Pancreas (tissue), 10 donors: ENCODE measurements at regions not wholly inside any gene's neighbourhood (a gene's known extent, or its start where the extent isn't known, plus 50 kb on each side); places are given as distances from the start of the nearest gene placed in this dataset.
A peak's percentile ranks its signal among the peaks of the same experiment; 100 is the strongest.

Experiments used
- ATAC-seq, 4 donors: fragments of 200-7000 bp; cut with Tn5 transposase; one replicate each; pipeline versions ENCODE4 v1.8.0 to v1.9.1; 2020; ENCODE audit warnings: mild to moderate bottlenecking in 4 of 4, moderate library complexity in 4 of 4
- DNase-seq, 6 donors: peaks; one replicate each; pipeline ENCODE4 v3.0.0-alpha.2; 2020
- FAIRE-seq: peaks from 2 replicates; lab custom pipeline; 2012; peaks lifted over from hg19 to GRCh38; lab: Jason Lieb, UNC
- H3K27ac ChIP-seq, 4 donors: fragments of 200-600 bp; sonication (generic); 1 replicate in 3 of 4; 2 replicates in 1 of 4; pipeline versions ENCODE4 v1.5.0 to v1.8.0; 2020
- H3K27me3 ChIP-seq, 4 donors: fragments of 200-600 bp; one replicate each; pipeline ENCODE4 v1.8.0; 2021
- H3K36me3 ChIP-seq, 3 donors: fragments of 200-600 bp; sonication (generic) in 1 of 3; one replicate each; pipeline versions ENCODE4 v1.5.0 to v1.8.0; 2020 to 2021
- H3K4me1 ChIP-seq, 3 donors: fragments of 200-600 bp; one replicate each; pipeline ENCODE4 v1.8.0; 2021
- H3K4me3 ChIP-seq, 4 donors: fragments of 200-600 bp; sonication (generic) in 2 of 4; one replicate each; pipeline versions ENCODE4 v1.5.0 to v1.8.0; 2020 to 2021
- H3K9me3 ChIP-seq, 4 donors: fragments of 200-600 bp; one replicate each; pipeline ENCODE4 v1.8.0; 2021
- CTCF ChIP-seq, 4 donors: fragments of 200-600 bp; sonication (generic) in 3 of 4; IDR thresholded peaks; one replicate each; pipeline versions ENCODE4 v1.5.0 to v1.8.0; 2021; ENCODE audit warnings: antibody characterized with exemption in 4 of 4
- WGBS, 2 donors: extraction: QIAGEN DNeasy Blood & Tissue Kit; methylation state at CpG; one replicate each; pipeline ENCODE4 v1.1.7; 2013; 5-methylcytosine and 5-hydroxymethylcytosine counted together
- intact Hi-C, 3 donors: fragments of 100-400 bp; cut with DNase I; formaldehyde crosslinking; loops; one replicate each; pipeline versions ENCODE4 v1.11.1 to v1.14.2; 2022
- donor health status: healthy with polysubstance abuse.
- donor health status: DM: no; HTN: no; CAD: no; lungs with moderate emphysema.
- donor health status: DM: no; HTN: no; CAD: no.
- donor health status: control.
- donor health status: control.
- donor health status: Bipolar disorder and iron deficiency.
- donor health status: DM: yes; HTN: yes; CAD: no.
- donor health status: DM: no; HTN: no; CAD: no.
- donor health status: DM: no; HTN: no; CAD: no.
- donor health status: DM: yes; HTN: yes; CAD: no.

GRCh38 chr2:77813599-77813998 is 291.4 kb upstream of the LRRTM4 start:
- H3K27ac ChIP-seq = no peak overlapping the region
- no peaks in the 10 kb centered on the region for H3K27me3 ChIP-seq
- no peaks in the 10 kb centered on the region for H3K4me1 ChIP-seq
- no peak overlapping the region for H3K4me3 ChIP-seq
- no peaks in the 10 kb centered on the region for H3K9me3 ChIP-seq
- peak; percentile 21 to 86 (median 68) for ATAC-seq
- no peak for TF ChIP-seq CTCF (IDR thresholded peaks at IDR 0.05)
- FAIRE-seq = no peak
- no peaks in the 10 kb centered on the region for H3K36me3 ChIP-seq
- DNase-seq = no peak
- intact Hi-C loops = no loop called here

DNA sequence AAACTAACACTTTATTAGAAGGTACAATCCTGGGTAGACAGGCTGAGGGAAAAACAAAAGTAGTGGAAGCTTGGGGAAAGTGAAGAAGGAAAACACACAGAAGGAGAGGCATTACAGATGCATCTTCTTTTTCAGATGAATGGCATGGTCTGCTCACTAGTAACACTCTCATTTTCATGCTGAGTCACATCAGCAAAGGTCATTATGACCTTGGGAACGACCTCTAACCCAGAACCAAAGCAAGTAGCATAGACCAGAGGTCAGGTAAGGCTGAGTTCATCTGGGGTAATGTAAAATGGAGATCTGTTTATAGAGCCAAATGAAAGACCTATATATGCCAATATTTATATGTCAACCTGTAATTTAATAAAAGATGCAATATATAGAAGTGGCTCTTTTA is 294.4 kb upstream of the LRRTM4 start:
- TF ChIP-seq CTCF (IDR thresholded peaks at IDR 0.05) = no peak
- intact Hi-C loops = no loop called here
- Histone ChIP-seq H3K4me3 (no peak overlapping the region), H3K27ac (no peak overlapping the region), H3K9me3 (no peaks in the 10 kb centered on the region), H3K4me1 (no peaks in the 10 kb centered on the region), H3K27me3 (no peaks in the 10 kb centered on the region), H3K36me3 (no peaks in the 10 kb centered on the region)
- WGBS, 2 donors = 11 to 23% methylated on average over 1 of the region's 1 CpG
- ATAC-seq (no peak), FAIRE-seq (no peak), DNase-seq (no peak)

GRCh38 chr2:77818186-77818585 is 296.0 kb upstream of the LRRTM4 start:
- ATAC-seq = no peak
- H3K27ac ChIP-seq = no peak overlapping the region
- H3K4me3 ChIP-seq = no peak overlapping the region

GRCh38 chr2:77823028-77823427 is 300.9 kb upstream of the LRRTM4 start:
- Histone ChIP-seq H3K9me3 (no peaks in the 10 kb centered on the region), H3K27me3 (no peaks in the 10 kb centered on the region), H3K4me1 (no peaks in the 10 kb centered on the region), H3K36me3 (no peaks in the 10 kb centered on the region), H3K27ac (no peak overlapping the region), H3K4me3 (no peak overlapping the region)
- FAIRE-seq = no peak
- 10 to 13% methylated on average over 2 of the region's 2 CpGs for WGBS, 2 donors
- ATAC-seq = no peak
- intact Hi-C loops = no loop called here
- DNase-seq = no peak
- no peak for TF ChIP-seq CTCF (IDR thresholded peaks at IDR 0.05)

More at GRCh38 chr2:77818186-77818585, 296.0 kb upstream of the LRRTM4 start:
- no peaks in the 10 kb centered on the region for H3K36me3 ChIP-seq
- no peaks in the 10 kb centered on the region for H3K27me3 ChIP-seq
- FAIRE-seq = no peak
- H3K4me1 ChIP-seq = no peaks in the 10 kb centered on the region
- intact Hi-C loops = no loop called here
- no peak for TF ChIP-seq CTCF (IDR thresholded peaks at IDR 0.05)
- H3K9me3 ChIP-seq = no peaks in the 10 kb centered on the region
- DNase-seq = no peak

DNA sequence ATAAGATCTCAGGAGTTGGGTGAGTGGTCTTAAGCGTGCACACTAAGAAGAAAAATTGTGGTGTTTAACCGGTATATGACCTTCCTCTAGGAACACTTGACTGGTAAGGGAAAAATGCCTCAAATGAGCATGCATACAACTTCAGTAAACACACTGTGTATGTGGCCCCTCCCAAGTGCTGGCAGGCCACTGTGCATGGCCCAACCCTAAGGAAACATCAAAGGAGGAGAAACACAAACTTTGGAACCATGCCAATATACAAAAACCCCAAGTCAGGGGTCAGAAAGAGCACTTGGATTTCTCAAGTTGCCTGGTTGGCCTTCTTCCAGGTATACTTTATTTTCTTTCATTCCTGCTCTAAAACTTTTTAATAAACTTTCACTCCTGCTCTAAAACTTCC is 308.9 kb upstream of the LRRTM4 start:
- intact Hi-C loops = no loop called here
- no peak for FAIRE-seq
- Histone ChIP-seq H3K27ac (no peak overlapping the region), H3K36me3 (no peaks in the 10 kb centered on the region), H3K27me3 (no peaks in the 10 kb centered on the region), H3K9me3 (no peaks in the 10 kb centered on the region), H3K4me1 (no peaks in the 10 kb centered on the region), H3K4me3 (no peak overlapping the region)
- no peak for ATAC-seq
- TF ChIP-seq CTCF (IDR thresholded peaks at IDR 0.05) = no peak
- 61 to 65% methylated on average over 2 of the region's 2 CpGs for WGBS, 2 donors
- no peak for DNase-seq
